HCT116 (cell line): ENCODE measurements at regions not wholly inside any gene's neighbourhood (a gene's known extent, or its start where the extent isn't known, plus 50 kb on each side); places are given as distances from the start of the nearest gene placed in this dataset.

ENCODE experiments used
- ATAC-seq: fragments of 200-7000 bp; cut with Tn5 transposase; 2 replicates; pipeline ENCODE4 v1.9.1; 2020; ENCODE audit warnings: mild to moderate bottlenecking, moderate library complexity
- BruUV-seq: library from RNA; stranded (reverse); fragments of 400-500 nt; replicated peaks from 2 replicates; lab custom pipeline; 2021; lab: Mats Ljungman, UMichigan
- CTCF ChIA-PET: fragments of 300-600 bp; sonication (Branson Sonifier 250); formaldehyde crosslinking; loops from one replicate; lab custom pipeline; 2021; ENCODE audit warnings: antibody characterized with exemption; lab: Charles Lee
- POLR2A ChIA-PET: fragments of 300-600, 350-600 bp; sonication (Branson Sonifier 250); formaldehyde crosslinking; loops from one replicate; lab custom pipeline; 2021; ENCODE audit warnings: antibody characterized with exemption; lab: Charles Lee
- RAD21 ChIA-PET, 2 experiments: fragments of 300-600 bp; sonication (Branson Sonifier 250); formaldehyde crosslinking; loops; one replicate each; lab custom pipeline; 2023; ENCODE audit warnings: low total read pairs in 2 of 2; ENCODE audit not compliant: uncharacterized antibody in 2 of 2, unreplicated experiment in 2 of 2, low non-redundant PET in 1 of 2; lab: Charles Lee
- DNase-seq: peaks from one replicate; pipeline ENCODE4 v3.0.0-alpha.2; 2010; ENCODE audit warnings: low read depth, low spot score
- H2AFZ ChIP-seq: fragments of 200-600 bp; shearing (Covaris generic), sonication (generic); 2 replicates; pipeline ENCODE4 v1.6.1; 2017; ENCODE audit warnings: low read depth, mixed run types, mixed read lengths, antibody characterized with exemption, low read length; ENCODE audit not compliant: poor library complexity, severe bottlenecking
- H3K27ac ChIP-seq: 2 replicates; pipeline ENCODE4 v1.5.1; 2012; ENCODE audit warnings: low read depth, low read length
- H3K27me3 ChIP-seq: fragments of 200-600 bp; sonication (generic); 2 replicates; pipeline ENCODE4 v1.6.1; 2016; ENCODE audit warnings: mixed run types, low read length, mixed read lengths; ENCODE audit not compliant: insufficient read depth
- H3K36me3 ChIP-seq, 2 experiments: fragments of 200-500 bp in 1 of 2; fragments of 200-600 bp in 1 of 2; sonication (Bioruptor generic) in 1 of 2; sonication (generic) in 1 of 2; 2 replicates each; pipeline versions ENCODE4 v1.5.1 to v1.6.1; 2014 to 2016; ENCODE audit warnings: low read length in 2 of 2, inconsistent platforms in 1 of 2, mixed read lengths in 1 of 2, mixed run types in 1 of 2; ENCODE audit not compliant: insufficient read depth in 2 of 2, control insufficient read depth in 1 of 2
- H3K4me1 ChIP-seq, 2 experiments: fragments of 200-600 bp in 1 of 2; sonication (generic) in 1 of 2; 2 replicates each; pipeline versions ENCODE4 v1.5.1 to v1.6.1; 2012 to 2017; ENCODE audit warnings: low read length in 2 of 2, inconsistent platforms in 1 of 2, mild to moderate bottlenecking in 1 of 2, mixed read lengths in 1 of 2, mixed run types in 1 of 2, moderate library complexity in 1 of 2; ENCODE audit not compliant: insufficient read depth in 2 of 2, control insufficient read depth in 1 of 2
- H3K4me2 ChIP-seq: fragments of 200-600 bp; sonication (generic); 2 replicates; pipeline ENCODE4 v1.6.1; 2017; ENCODE audit warnings: mixed run types, low read length, mixed read lengths
- H3K4me3 ChIP-seq, 2 experiments: fragments of 200-600 bp in 1 of 2; sonication (generic) in 1 of 2; replicated peaks in 1 of 2; 2 replicates each; pipeline ENCODE4 v1.5.1; 2011 to 2016; ENCODE audit warnings: low read length in 2 of 2, control low read depth in 1 of 2, low read depth in 1 of 2, mild to moderate bottlenecking in 1 of 2, mixed read lengths in 1 of 2, mixed run types in 1 of 2
- H3K79me2 ChIP-seq: fragments of 200-600 bp; sonication (generic); 2 replicates; pipeline ENCODE4 v1.6.1; 2017; ENCODE audit warnings: mild to moderate bottlenecking, mixed run types, low read length, moderate library complexity, mixed read lengths; ENCODE audit not compliant: insufficient read depth
- H3K9ac ChIP-seq: fragments of 200-600 bp; sonication (generic); 2 replicates; pipeline ENCODE4 v1.6.1; 2016; ENCODE audit warnings: low read length, mixed read lengths
- H3K9me2 ChIP-seq: fragments of 200-600 bp; sonication (generic), shearing (Covaris generic); 2 replicates; pipeline ENCODE4 v1.6.1; 2017; ENCODE audit warnings: mixed run types, mild to moderate bottlenecking, moderate library complexity; ENCODE audit not compliant: insufficient read depth
- H3K9me3 ChIP-seq, 2 experiments: fragments of 200-500 bp in 1 of 2; fragments of 200-600 bp in 1 of 2; sonication (Bioruptor generic) in 1 of 2; sonication (generic) in 1 of 2; 2 replicates each; pipeline ENCODE4 v1.6.1; 2014 to 2017; ENCODE audit warnings: low read length in 2 of 2, mixed read lengths in 2 of 2, inconsistent platforms in 1 of 2, low read depth in 1 of 2, mild to moderate bottlenecking in 1 of 2, mixed run types in 1 of 2, moderate library complexity in 1 of 2; ENCODE audit not compliant: control insufficient read depth in 1 of 2, insufficient read depth in 1 of 2
- H4K20me1 ChIP-seq: fragments of 200-600 bp; sonication (generic), shearing (Covaris generic); 2 replicates; pipeline ENCODE4 v1.6.1; 2017; ENCODE audit warnings: mixed run types, mild to moderate bottlenecking, moderate library complexity; ENCODE audit not compliant: insufficient read depth
- CBX3 ChIP-seq: IDR thresholded peaks from 2 replicates; pipeline ENCODE4 v1.6.1; 2012; ENCODE audit warnings: low read depth
- CEBPB ChIP-seq: IDR thresholded peaks from 2 replicates; pipeline ENCODE4 v1.6.1; 2012; ENCODE audit warnings: low read depth
- EGR1 ChIP-seq: IDR thresholded peaks from 2 replicates; pipeline ENCODE4 v1.6.1; 2012; ENCODE audit warnings: low read depth
- ELF1 ChIP-seq: IDR thresholded peaks from 2 replicates; pipeline ENCODE4 v1.6.1; 2012; ENCODE audit warnings: low read depth, borderline replicate concordance
- EZH2 ChIP-seq: fragments of 200-600 bp; sonication (generic); IDR thresholded peaks from 2 replicates; pipeline ENCODE4 v1.6.1; 2017; ENCODE audit warnings: antibody characterized with exemption, mixed run types
- EZH2phosphoT487 ChIP-seq: fragments of 200-600 bp; IDR thresholded peaks from 2 replicates; pipeline ENCODE4 v1.6.1; 2018; ENCODE audit warnings: antibody characterized with exemption, borderline replicate concordance
- JUND ChIP-seq: IDR thresholded peaks from 2 replicates; pipeline ENCODE4 v1.6.1; 2012
- POLR2A ChIP-seq: IDR thresholded peaks from 2 replicates; pipeline ENCODE4 v1.7.0; 2011; ENCODE audit warnings: borderline replicate concordance; ENCODE audit not compliant: insufficient read depth, insufficient read length; ENCODE audit errors: extremely low read depth
- POLR2AphosphoS5 ChIP-seq: IDR thresholded peaks from 2 replicates; pipeline ENCODE4 v1.6.1; 2011; ENCODE audit warnings: mild to moderate bottlenecking, low read depth, low read length, moderate library complexity
- RAD21 ChIP-seq: IDR thresholded peaks from 2 replicates; pipeline ENCODE4 v1.6.1; 2012; ENCODE audit warnings: low read depth, mild to moderate bottlenecking
- SP1 ChIP-seq: IDR thresholded peaks from 2 replicates; pipeline ENCODE4 v1.6.1; 2012; ENCODE audit warnings: low read depth
- TCF7L2 ChIP-seq: IDR thresholded peaks from 2 replicates; pipeline ENCODE4 v1.7.0; 2011; ENCODE audit warnings: borderline replicate concordance, inconsistent platforms; ENCODE audit not compliant: insufficient read depth, insufficient read length; ENCODE audit errors: extremely low read depth
- YY1 ChIP-seq: IDR thresholded peaks from 2 replicates; pipeline ENCODE4 v1.6.1; 2011; ENCODE audit warnings: low read length, low read depth, moderate library complexity, mild to moderate bottlenecking; ENCODE audit not compliant: insufficient replicate concordance; ENCODE audit errors: extremely low read depth
- ZFX ChIP-seq: fragments of 450-650 bp; IDR thresholded peaks from 2 replicates; pipeline ENCODE4 v1.6.1; 2017
- ZNF274 ChIP-seq: fragments of 200-500 bp; sonication (Bioruptor generic); IDR thresholded peaks from 2 replicates; pipeline ENCODE4 v1.6.1; 2014; ENCODE audit warnings: mild to moderate bottlenecking, low read depth, low read length, inconsistent platforms
- intact Hi-C: fragments of 100-400 bp; cut with micrococcal nuclease; formaldehyde crosslinking; loops from 2 replicates; pipeline ENCODE4 v1.10.0; 2022
- TF ChIP-seq, protein P1 (sequence below): IDR thresholded peaks from 2 replicates; pipeline ENCODE4 v1.6.1; 2012; ENCODE audit warnings: low read depth
- TF ChIP-seq, protein P2 (sequence below): IDR thresholded peaks from 2 replicates; pipeline ENCODE4 v1.6.1; 2012
- TF ChIP-seq, protein P3 (sequence below), 3 experiments: fragments of 200-600 bp in 1 of 3; sonication (generic) in 1 of 3; IDR thresholded peaks in 2 of 3; conservative IDR thresholded peaks in 1 of 3; 2 replicates each; pipeline ENCODE4 v1.5.1; 2012 to 2017; ENCODE audit warnings: low read depth in 2 of 3, low read length in 2 of 3, antibody characterized with exemption in 1 of 3, borderline replicate concordance in 1 of 3, control low read depth in 1 of 3, mild to moderate bottlenecking in 1 of 3, mixed read lengths in 1 of 3, mixed run types in 1 of 3, moderate library complexity in 1 of 3; ENCODE audit not compliant: insufficient read depth in 1 of 3

DNA sequence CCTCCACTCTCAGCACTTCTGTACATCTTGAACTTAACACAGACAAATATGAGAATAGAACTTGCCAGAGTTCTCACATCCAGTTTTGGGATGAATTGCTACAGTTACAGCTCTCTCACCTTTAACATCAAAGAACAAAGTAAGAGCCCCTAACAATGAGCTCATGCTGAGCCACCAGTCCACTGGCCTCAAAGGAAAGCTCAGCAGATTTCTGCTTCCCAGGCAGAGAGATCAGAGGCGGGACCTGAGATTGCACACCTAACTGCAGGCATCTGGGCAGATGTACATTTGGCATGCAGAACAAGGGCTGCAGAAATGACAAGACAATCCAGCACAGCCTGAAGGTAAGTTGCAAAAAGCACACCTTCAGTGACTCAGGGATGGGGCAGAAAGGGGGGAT lies 300.9 kb downstream of the MRPS30 start:
- Histone ChIP-seq H3K27ac (no peak overlapping the region), H3K4me3 (no peak overlapping the region), H3K27me3 (no peaks in the 10 kb centered on the region), H3K79me2 (no peaks in the 10 kb centered on the region), H3K36me3 (no peaks in the 10 kb centered on the region), H2AFZ (no peak overlapping the region), H3K4me2 (no peak overlapping the region), H3K4me1 (peaks cover 0 to 4% of the 10 kb centered on the region in 2 experiments; a peak in 1 of 4 replicates), H4K20me1 (no peaks in the 10 kb centered on the region), H3K9me2 (no peaks in the 10 kb centered on the region), H3K9ac (no peak overlapping the region), H3K9me3 (no peaks in the 10 kb centered on the region)
- no TSS peak for BruUV-seq
- DNase-seq (no peak), ATAC-seq (no peak)
- TF ChIP-seq YY1 (no peak), JUND (no peak), SP1 (no peak), ZNF274 (no peak), POLR2AphosphoS5 (no peak), CEBPB (no peak), ELF1 (no peak), POLR2A (no peak), RAD21 (no peak), EZH2 (no peak), ZFX (no peak), TCF7L2 (no peak), EGR1 (no peak), EZH2phosphoT487 (no peak), CBX3 (no peak)
- TF ChIP-seq, protein P1, sequence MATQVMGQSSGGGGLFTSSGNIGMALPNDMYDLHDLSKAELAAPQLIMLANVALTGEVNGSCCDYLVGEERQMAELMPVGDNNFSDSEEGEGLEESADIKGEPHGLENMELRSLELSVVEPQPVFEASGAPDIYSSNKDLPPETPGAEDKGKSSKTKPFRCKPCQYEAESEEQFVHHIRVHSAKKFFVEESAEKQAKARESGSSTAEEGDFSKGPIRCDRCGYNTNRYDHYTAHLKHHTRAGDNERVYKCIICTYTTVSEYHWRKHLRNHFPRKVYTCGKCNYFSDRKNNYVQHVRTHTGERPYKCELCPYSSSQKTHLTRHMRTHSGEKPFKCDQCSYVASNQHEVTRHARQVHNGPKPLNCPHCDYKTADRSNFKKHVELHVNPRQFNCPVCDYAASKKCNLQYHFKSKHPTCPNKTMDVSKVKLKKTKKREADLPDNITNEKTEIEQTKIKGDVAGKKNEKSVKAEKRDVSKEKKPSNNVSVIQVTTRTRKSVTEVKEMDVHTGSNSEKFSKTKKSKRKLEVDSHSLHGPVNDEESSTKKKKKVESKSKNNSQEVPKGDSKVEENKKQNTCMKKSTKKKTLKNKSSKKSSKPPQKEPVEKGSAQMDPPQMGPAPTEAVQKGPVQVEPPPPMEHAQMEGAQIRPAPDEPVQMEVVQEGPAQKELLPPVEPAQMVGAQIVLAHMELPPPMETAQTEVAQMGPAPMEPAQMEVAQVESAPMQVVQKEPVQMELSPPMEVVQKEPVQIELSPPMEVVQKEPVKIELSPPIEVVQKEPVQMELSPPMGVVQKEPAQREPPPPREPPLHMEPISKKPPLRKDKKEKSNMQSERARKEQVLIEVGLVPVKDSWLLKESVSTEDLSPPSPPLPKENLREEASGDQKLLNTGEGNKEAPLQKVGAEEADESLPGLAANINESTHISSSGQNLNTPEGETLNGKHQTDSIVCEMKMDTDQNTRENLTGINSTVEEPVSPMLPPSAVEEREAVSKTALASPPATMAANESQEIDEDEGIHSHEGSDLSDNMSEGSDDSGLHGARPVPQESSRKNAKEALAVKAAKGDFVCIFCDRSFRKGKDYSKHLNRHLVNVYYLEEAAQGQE: no peak
- TF ChIP-seq, protein P2, sequence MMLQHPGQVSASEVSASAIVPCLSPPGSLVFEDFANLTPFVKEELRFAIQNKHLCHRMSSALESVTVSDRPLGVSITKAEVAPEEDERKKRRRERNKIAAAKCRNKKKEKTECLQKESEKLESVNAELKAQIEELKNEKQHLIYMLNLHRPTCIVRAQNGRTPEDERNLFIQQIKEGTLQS: no peak
- TF ChIP-seq, protein P3, sequence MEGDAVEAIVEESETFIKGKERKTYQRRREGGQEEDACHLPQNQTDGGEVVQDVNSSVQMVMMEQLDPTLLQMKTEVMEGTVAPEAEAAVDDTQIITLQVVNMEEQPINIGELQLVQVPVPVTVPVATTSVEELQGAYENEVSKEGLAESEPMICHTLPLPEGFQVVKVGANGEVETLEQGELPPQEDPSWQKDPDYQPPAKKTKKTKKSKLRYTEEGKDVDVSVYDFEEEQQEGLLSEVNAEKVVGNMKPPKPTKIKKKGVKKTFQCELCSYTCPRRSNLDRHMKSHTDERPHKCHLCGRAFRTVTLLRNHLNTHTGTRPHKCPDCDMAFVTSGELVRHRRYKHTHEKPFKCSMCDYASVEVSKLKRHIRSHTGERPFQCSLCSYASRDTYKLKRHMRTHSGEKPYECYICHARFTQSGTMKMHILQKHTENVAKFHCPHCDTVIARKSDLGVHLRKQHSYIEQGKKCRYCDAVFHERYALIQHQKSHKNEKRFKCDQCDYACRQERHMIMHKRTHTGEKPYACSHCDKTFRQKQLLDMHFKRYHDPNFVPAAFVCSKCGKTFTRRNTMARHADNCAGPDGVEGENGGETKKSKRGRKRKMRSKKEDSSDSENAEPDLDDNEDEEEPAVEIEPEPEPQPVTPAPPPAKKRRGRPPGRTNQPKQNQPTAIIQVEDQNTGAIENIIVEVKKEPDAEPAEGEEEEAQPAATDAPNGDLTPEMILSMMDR (IDR thresholded peaks at IDR 0.05 in 2 of 3, conservative IDR thresholded peaks at IDR 0.05 in 1 of 3; ENCODE audit: borderline replicate concordance in 1 of 3, insufficient read depth in 1 of 3, low read depth in 2 of 3, low read length in 2 of 3): no peak
- POLR2A ChIA-PET: no interaction called here
- CTCF ChIA-PET: no interaction called here
- RAD21 ChIA-PET: no interaction called here
- intact Hi-C loops: no loop called here
